MM.1S (cell line): ENCODE measurements at regions not wholly inside any gene's neighbourhood (a gene's known extent, or its start where the extent isn't known, plus 50 kb on each side); places are given as distances from the start of the nearest gene placed in this dataset.

Source experiments
- CTCF ChIP-seq: fragments of 300-600 bp; sonication (generic); IDR thresholded peaks from 2 replicates; pipeline ENCODE4 v1.5.1; 2016; ENCODE audit warnings: antibody characterized with exemption, low read length, mixed read lengths
- EZH2 ChIP-seq: fragments of 300-600 bp; sonication (generic); optimal IDR thresholded peaks from 2 replicates; pipeline ENCODE3; 2017; ENCODE audit warnings: low read depth, mild to moderate bottlenecking, antibody characterized with exemption, low read length, mixed read lengths
- EZH2phosphoT487 ChIP-seq: fragments of 300-600 bp; sonication (generic); IDR thresholded peaks from 2 replicates; pipeline ENCODE4 v1.6.1; 2018; ENCODE audit warnings: antibody characterized with exemption, low read length

DNA sequence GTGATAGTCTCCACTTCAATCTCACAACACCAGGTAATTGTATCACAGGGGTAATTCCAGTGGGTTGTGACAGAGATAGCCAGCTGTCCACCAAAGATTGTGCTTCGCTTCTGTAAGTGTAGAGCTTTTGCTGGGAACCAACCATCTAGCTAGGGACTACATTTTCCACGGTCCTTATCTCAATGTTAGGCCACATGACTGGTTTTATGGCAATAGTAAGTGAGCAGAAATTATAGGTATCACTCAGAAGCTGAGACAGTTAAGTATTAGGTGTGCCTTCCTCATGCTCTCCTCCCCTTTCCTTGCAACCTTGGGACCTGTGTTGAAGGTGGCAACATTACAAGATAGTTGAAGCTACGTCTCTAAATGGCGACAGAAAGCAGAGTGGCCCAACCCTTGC, 108.8 kb upstream of the NALF2 start:
- TF ChIP-seq CTCF (no peak), EZH2 (no peak), EZH2phosphoT487 (no peak)
